ENCODE measurements at regions not wholly inside any gene's neighbourhood (a gene's known extent, or its start where the extent isn't known, plus 50 kb on each side); places are given as distances from the start of the nearest gene placed in this dataset.

- no peak for DNase-seq
Measured at GRCh38 chr9:107064378-107064777, 201.4 kb downstream of the ZNF462 start.

- DNase-seq = no peak
Measured at GRCh38 chr9:107065549-107065948, 202.6 kb downstream of the ZNF462 start.

GRCh38 chr9:107067739-107068416 is 204.9 kb downstream of the ZNF462 start:
- no peak for DNase-seq

- no peak for DNase-seq
Measured at GRCh38 chr9:107068581-107068980, 205.6 kb downstream of the ZNF462 start.

- no peak for DNase-seq
Measured at GRCh38 chr9:107070586-107070985, 207.6 kb downstream of the ZNF462 start.

GRCh38 chr9:107078061-107078460 is 205.0 kb upstream of the RAD23B start:
- no peak for DNase-seq

GRCh38 chr9:107079589-107079988 is 203.5 kb upstream of the RAD23B start:
- no peak for DNase-seq

GRCh38 chr9:107080130-107080529 is 202.9 kb upstream of the RAD23B start:
- DNase-seq = no peak

- DNase-seq = no peak
Measured at GRCh38 chr9:107086460-107086859, 196.6 kb upstream of the RAD23B start.

- no peak for DNase-seq
Measured at GRCh38 chr9:107087222-107087621, 195.9 kb upstream of the RAD23B start.

- DNase-seq = no peak
Measured at GRCh38 chr9:107090218-107090617, 192.9 kb upstream of the RAD23B start.

- DNase-seq = no peak
Measured at GRCh38 chr9:107093365-107094060, 189.6 kb upstream of the RAD23B start.

GRCh38 chr9:107094370-107094769 is 188.7 kb upstream of the RAD23B start:
- DNase-seq = no peak

GRCh38 chr9:107100591-107100990 is 182.5 kb upstream of the RAD23B start:
- no peak for DNase-seq

GRCh38 chr9:107102011-107102410 is 181.1 kb upstream of the RAD23B start:
- no peak for DNase-seq

- DNase-seq = no peak
Measured at GRCh38 chr9:107103621-107104020, 179.5 kb upstream of the RAD23B start.

GRCh38 chr9:107105784-107106183 is 177.3 kb upstream of the RAD23B start:
- DNase-seq = no peak

- DNase-seq = no peak
Measured at GRCh38 chr9:107106416-107106815, 176.7 kb upstream of the RAD23B start.

- DNase-seq = no peak
Measured at GRCh38 chr9:107108342-107109130, 174.5 kb upstream of the RAD23B start.

- no peak for DNase-seq
Measured at GRCh38 chr9:107109324-107109723, 173.8 kb upstream of the RAD23B start.

- DNase-seq = no peak
Measured at GRCh38 chr9:107110153-107110552, 172.9 kb upstream of the RAD23B start.

GRCh38 chr9:107112707-107113243 is 170.3 kb upstream of the RAD23B start:
- DNase-seq = no peak

GRCh38 chr9:107118863-107119624 is 164.0 kb upstream of the RAD23B start:
- DNase-seq = no peak
